Naive thymus-derived CD8-positive, alpha-beta T cell (primary cell): ENCODE measurements at regions not wholly inside any gene's neighbourhood (a gene's known extent, or its start where the extent isn't known, plus 50 kb on each side); places are given as distances from the start of the nearest gene placed in this dataset.

Experiments used
- ATAC-seq, 2 donors: fragments of 150-1000 bp; cut with Tn5 transposase in 1 of 2; sonication (Bioruptor Pico), chemical (Tn5 transposase) in 1 of 2; 1 replicate in 1 of 2; 2 replicates in 1 of 2; pipeline ENCODE4 v1.10.0; 2021; ENCODE audit warnings: mild to moderate bottlenecking in 2 of 2, moderate library complexity in 2 of 2
- POLR2A ChIA-PET: fragments of 350-600 bp; sonication (Branson Sonifier 250); formaldehyde crosslinking; loops from one replicate; lab custom pipeline; 2021; ENCODE audit warnings: antibody characterized with exemption; lab: Charles Lee
- DNase-seq, 10 donors: peaks; one replicate each; pipeline versions ENCODE4 v3.0.0 to v3.0.0-alpha.2; 2020 to 2022
- H3K27ac Mint-ChIP-seq, 10 donors: one replicate each; pipeline ENCODE4 v1.8.0; 2020 to 2022; ENCODE audit warnings: mild to moderate bottlenecking in 10 of 10, mixed read lengths in 10 of 10, moderate library complexity in 4 of 10, inconsistent platforms in 1 of 10
- H3K27me3 Mint-ChIP-seq, 5 donors: one replicate each; pipeline ENCODE4 v1.8.0; 2021 to 2022; ENCODE audit warnings: mixed read lengths in 5 of 5
- H3K36me3 Mint-ChIP-seq, 3 donors: one replicate each; pipeline ENCODE4 v1.8.0; 2020 to 2022; ENCODE audit warnings: mixed read lengths in 3 of 3, mild to moderate bottlenecking in 2 of 3, inconsistent platforms in 1 of 3
- H3K4me1 Mint-ChIP-seq, 4 donors: one replicate each; pipeline ENCODE4 v1.8.0; 2021 to 2022; ENCODE audit warnings: mixed read lengths in 4 of 4
- H3K4me3 Mint-ChIP-seq, 10 donors: one replicate each; pipeline ENCODE4 v1.8.0; 2020 to 2022; ENCODE audit warnings: mild to moderate bottlenecking in 10 of 10, mixed read lengths in 10 of 10, moderate library complexity in 6 of 10, inconsistent platforms in 1 of 10
- H3K9me3 Mint-ChIP-seq, 9 donors: one replicate each; pipeline ENCODE4 v1.8.0; 2020 to 2022; ENCODE audit warnings: mixed read lengths in 9 of 9, mild to moderate bottlenecking in 3 of 9, inconsistent platforms in 1 of 9, moderate library complexity in 1 of 9

DNA sequence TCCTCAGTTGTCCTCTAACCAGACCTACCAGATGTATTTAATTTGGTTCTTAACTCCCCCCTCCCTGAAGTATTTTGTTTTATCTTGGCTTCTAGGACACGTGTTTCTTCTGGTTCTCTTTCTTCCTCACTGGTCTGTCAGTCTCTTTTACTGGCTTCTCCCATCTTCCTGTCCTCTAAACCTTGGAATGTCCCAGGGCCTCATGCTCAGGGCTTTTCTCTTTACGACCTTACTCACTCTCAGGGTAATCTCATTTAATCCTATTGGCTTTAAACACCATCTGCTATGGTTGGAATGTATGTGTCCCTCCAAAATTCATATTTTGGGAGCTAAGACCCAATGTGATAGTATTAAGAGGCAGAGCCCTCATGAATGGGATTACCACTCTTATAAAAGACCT lies 418.2 kb upstream of the PODXL start:
- DNase-seq (no peak), ATAC-seq (no peak)
- H3K27me3 Mint-ChIP-seq, result peaks cover 0 to 7% (median 2%) of the 10 kb centered on the region in 5 donors
- no peak overlapping the region for H3K27ac Mint-ChIP-seq
- POLR2A ChIA-PET, result no interaction called here
- no peak overlapping the region for H3K4me3 Mint-ChIP-seq
- H3K4me1 Mint-ChIP-seq, result no peaks in the 10 kb centered on the region
- H3K36me3 Mint-ChIP-seq, result no peaks in the 10 kb centered on the region
- H3K9me3 Mint-ChIP-seq, result peaks cover 0 to 5% (median 2%) of the 10 kb centered on the region in 9 donors

DNA sequence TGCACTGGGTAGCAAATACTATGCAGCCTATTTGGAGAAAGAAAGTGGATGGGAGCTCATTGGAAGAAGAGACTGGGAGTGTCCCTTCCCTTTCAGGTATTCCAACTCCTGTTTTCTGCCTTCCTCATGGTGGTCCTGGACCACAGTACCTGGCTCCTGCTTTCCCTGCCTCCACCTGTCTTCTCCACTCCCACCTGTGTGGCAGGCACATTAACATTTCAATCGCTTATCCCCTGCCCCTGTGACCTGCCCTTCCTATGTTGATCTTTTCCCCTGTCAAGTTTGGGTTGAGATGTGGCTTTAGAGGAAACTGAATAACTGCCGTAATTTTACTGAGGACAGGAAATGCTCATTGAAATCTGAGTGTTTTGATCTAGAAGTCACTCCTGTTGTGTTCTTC lies 415.8 kb upstream of the PODXL start:
- H3K9me3 Mint-ChIP-seq, result peaks cover 0 to 2% (median 0%) of the 10 kb centered on the region in 9 donors

DNA sequence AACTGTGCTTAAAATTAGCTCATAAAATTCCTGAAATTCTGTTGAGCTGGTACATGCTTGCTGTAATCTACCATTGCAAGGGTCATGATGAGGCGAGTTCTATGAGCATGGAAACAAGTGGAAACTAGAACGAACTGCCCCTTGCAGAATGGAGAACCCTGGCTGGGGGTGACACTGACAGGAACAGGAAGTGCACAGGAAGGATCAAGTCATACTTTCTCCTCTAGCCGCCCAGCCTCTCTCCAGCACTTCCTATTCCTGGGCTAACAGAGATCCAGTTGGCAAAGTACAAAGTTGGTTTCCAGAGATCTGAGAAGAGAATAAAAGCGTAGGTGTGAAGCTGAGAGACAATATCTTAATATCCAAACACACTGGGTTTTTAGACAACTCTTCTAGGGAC lies 414.2 kb upstream of the PODXL start:
- H3K4me1 Mint-ChIP-seq, result no peaks in the 10 kb centered on the region
- H3K9me3 Mint-ChIP-seq, result no peaks in the 10 kb centered on the region
- no peak overlapping the region for H3K27ac Mint-ChIP-seq
- POLR2A ChIA-PET, result no interaction called here
- DNase-seq (no peak), ATAC-seq (no peak)
- no peaks in the 10 kb centered on the region for H3K36me3 Mint-ChIP-seq
- no peak overlapping the region for H3K4me3 Mint-ChIP-seq
- peaks cover 0 to 7% (median 4%) of the 10 kb centered on the region in 5 donors for H3K27me3 Mint-ChIP-seq

More for the DNA sequence above, 415.8 kb upstream of the PODXL start:
- peaks cover 0 to 7% (median 2%) of the 10 kb centered on the region in 5 donors for H3K27me3 Mint-ChIP-seq
- no peak for DNase-seq
- no peak for ATAC-seq
- no peak overlapping the region for H3K4me3 Mint-ChIP-seq
- POLR2A ChIA-PET, result no interaction called here
- H3K36me3 Mint-ChIP-seq, result no peaks in the 10 kb centered on the region
- H3K4me1 Mint-ChIP-seq, result no peaks in the 10 kb centered on the region
- H3K27ac Mint-ChIP-seq, result no peak overlapping the region

DNA sequence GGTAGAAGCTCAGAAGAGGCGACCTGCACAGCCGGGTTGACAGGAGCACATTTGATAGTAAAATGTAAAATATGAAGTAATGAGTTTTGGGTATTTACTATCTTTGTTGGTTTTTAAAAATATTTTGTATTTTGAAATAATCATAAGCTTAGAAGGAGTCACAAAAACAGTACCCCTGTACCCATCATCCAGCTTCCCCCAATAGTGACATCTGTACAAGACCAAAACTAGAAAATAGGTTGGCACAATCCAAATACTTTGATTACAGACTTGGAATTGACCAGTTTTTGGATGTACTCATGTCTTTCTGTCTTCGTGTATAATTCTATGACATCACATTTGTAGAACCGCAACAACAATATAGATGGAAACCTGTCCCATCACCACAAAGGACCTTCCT lies 413.1 kb upstream of the PODXL start:
- POLR2A ChIA-PET, result no interaction called here
- Mint-ChIP-seq H3K4me1 (no peaks in the 10 kb centered on the region), H3K4me3 (no peak overlapping the region), H3K36me3 (no peaks in the 10 kb centered on the region), H3K27me3 (peaks cover 0 to 7% (median 4%) of the 10 kb centered on the region in 5 donors), H3K27ac (no peak overlapping the region), H3K9me3 (no peaks in the 10 kb centered on the region)
- ATAC-seq (no peak), DNase-seq (no peak)

DNA sequence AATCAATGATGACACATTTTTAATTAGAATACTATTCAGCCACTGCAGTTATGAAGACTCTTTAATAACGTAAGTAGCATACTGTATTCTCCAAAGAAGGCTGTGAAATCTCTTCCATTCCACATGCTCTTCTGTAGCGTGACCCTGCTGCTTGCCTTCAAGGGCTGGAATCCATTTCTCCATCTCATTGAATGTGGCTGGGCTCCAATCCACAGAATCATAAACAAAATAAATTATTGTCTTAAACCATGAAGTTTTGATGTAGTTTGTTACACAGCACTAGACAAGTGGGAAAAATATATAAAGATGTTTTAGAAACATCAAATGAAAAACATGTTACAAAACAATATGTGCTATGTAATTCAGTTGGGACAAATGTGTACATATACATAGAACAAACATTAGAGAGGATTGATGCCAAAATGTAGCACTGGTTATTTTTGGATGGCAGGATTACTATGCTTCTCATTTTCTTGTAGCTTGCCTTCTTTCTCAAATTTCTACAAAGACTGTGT lies 410.8 kb upstream of the PODXL start:
- H3K27me3 Mint-ChIP-seq, result peaks cover 3 to 7% (median 6%) of the 10 kb centered on the region in 5 donors
- H3K4me1 Mint-ChIP-seq, result no peaks in the 10 kb centered on the region
- ATAC-seq, result no peak
- H3K36me3 Mint-ChIP-seq, result no peaks in the 10 kb centered on the region
- no peak for DNase-seq
- POLR2A ChIA-PET, result no interaction called here
- no peak overlapping the region for H3K27ac Mint-ChIP-seq
- no peak overlapping the region for H3K4me3 Mint-ChIP-seq
- peaks cover 0 to 2% (median 0%) of the 10 kb centered on the region in 9 donors for H3K9me3 Mint-ChIP-seq

DNA sequence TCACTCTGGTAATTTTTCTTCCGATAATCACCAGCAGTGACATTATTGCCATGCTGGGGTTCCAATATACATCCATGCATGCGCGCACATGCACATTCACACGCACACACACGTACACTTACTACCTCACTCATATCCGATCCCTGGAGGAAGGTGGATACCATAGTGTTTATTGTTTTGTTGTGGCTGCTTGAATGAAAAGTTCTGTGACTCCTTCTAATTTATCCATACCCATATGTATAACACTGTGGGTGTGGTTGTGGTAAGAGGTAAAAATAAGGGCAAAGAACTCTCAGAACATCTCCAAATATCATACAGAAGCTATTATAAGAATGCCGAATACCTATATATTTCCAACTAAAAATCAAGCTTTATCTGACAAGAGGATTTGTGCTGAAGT lies 407.8 kb upstream of the PODXL start:
- Mint-ChIP-seq H3K4me3 (no peak overlapping the region), H3K4me1 (no peaks in the 10 kb centered on the region), H3K27me3 (peaks cover 4 to 30% (median 9%) of the 10 kb centered on the region in 5 donors), H3K27ac (no peak overlapping the region), H3K36me3 (no peaks in the 10 kb centered on the region), H3K9me3 (peaks cover 0 to 2% (median 0%) of the 10 kb centered on the region in 9 donors)
- POLR2A ChIA-PET, result no interaction called here
- DNase-seq (no peak), ATAC-seq (no peak)

DNA sequence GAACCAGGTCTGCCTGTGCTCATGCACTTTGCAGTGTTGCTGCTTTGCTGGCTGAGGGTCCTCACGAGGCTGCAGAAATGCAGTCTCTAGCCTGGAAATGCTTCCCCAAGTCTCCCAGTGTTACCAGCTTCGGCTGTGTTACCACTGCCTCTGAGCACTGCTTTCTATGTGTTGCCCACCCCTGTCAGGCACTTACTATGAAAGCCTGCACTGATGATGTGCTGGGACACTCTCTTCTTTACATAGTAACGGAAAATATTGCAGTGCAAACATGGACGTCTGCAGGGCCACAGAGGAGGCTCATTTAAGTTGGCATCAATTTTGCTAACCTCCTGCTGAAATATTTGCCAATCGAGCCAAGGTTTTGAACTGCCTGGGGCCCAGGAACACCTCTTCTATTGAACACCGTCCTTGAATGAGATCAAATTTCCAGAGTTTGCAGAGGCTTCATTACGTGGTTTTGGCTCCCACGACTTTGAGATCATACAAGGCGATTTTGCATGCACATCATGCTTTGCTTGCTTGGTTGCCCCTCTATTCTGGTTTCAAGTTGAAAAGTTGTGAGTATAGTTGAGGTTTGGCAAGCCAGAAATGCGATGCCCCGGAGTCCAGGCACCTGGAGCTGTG lies 404.7 kb upstream of the PODXL start:
- H3K9me3 Mint-ChIP-seq, result peaks cover 0 to 8% (median 0%) of the 10 kb centered on the region in 9 donors
- POLR2A ChIA-PET, result no interaction called here
- H3K36me3 Mint-ChIP-seq, result no peaks in the 10 kb centered on the region
- H3K4me3 Mint-ChIP-seq, result no peak overlapping the region
- H3K27ac Mint-ChIP-seq, result no peak overlapping the region
- ATAC-seq (no peak), DNase-seq (no peak)
- peaks cover 4 to 49% (median 11%) of the 10 kb centered on the region in 5 donors for H3K27me3 Mint-ChIP-seq
- H3K4me1 Mint-ChIP-seq, result no peaks in the 10 kb centered on the region

DNA sequence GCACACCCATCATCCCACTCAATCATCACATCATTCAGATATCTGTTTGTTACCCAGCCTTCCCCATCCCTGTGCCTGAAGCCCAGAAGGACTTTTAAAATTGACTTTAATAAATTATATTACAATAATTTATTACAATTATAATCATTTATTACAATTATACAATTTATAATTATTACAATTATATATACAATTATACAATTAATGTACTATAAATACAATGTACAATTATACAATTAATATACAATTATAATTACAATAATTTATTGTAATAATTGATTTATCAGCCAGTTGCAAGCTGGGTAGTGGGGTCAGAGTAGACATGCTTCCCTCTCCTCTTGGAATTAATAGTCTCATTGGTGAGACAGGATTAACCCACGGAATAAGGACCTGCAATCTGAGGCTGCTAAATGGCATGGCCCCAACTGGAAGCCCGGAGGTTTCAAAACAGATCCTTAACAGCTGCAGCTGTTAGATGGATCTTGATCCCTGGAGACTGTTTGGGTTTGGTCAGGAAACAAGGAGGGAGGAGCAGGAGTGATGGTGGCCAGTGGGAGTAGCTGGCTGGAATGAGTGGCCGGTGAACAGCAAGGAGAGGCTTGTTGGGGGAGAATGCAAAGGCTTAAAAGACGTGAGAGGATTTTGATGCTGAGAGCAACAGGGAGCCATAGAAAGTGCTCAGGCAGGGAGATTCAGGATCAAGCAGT lies 402.8 kb upstream of the PODXL start:
- peaks cover 6 to 58% (median 14%) of the 10 kb centered on the region in 5 donors for H3K27me3 Mint-ChIP-seq
- H3K4me3 Mint-ChIP-seq, result no peak overlapping the region
- H3K27ac Mint-ChIP-seq, result no peak overlapping the region
- ATAC-seq, result no peak
- H3K36me3 Mint-ChIP-seq, result no peaks in the 10 kb centered on the region
- H3K4me1 Mint-ChIP-seq, result no peaks in the 10 kb centered on the region
- no peak for DNase-seq
- peaks cover 0 to 10% (median 2%) of the 10 kb centered on the region in 9 donors for H3K9me3 Mint-ChIP-seq
- POLR2A ChIA-PET, result no interaction called here

DNA sequence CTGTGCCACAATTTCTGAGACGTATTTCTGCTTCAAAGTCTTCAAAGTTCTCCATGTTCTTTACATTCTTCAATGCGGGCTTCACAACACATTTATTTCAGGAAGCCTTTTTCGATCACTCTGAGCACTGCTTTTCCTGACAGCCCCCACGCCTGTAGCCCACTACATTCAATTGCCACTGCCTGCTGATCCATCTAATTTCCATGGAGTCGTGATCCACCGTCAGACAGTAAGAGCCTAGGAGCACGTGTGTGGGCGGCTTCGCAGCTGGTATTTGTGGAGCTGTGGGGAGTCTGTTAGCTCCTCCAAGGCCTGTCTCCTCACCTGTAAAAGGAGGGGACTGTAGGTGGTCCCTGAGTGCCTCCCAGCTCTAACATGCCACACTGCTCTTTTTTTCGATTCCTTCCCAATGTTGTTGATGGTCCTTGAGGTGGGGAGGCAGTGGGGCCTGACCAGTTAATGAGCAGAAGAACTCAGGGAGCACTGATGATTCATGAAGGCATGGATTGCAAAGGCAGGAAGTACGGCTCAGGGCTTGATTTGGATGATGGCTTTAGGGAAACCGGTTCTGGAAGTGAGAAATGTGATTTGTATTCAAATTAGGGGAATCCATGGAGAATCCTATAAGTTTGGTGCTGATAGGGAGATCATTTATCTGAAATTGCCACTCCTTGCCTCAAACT lies 401.1 kb upstream of the PODXL start:
- no peak for ATAC-seq
- POLR2A ChIA-PET, result no interaction called here
- no peak overlapping the region for H3K4me3 Mint-ChIP-seq
- no peak overlapping the region for H3K27ac Mint-ChIP-seq
- H3K4me1 Mint-ChIP-seq, result no peaks in the 10 kb centered on the region
- H3K9me3 Mint-ChIP-seq, result peaks cover 0 to 10% (median 2%) of the 10 kb centered on the region in 9 donors
- no peak for DNase-seq
- peaks cover 5 to 66% (median 17%) of the 10 kb centered on the region in 5 donors for H3K27me3 Mint-ChIP-seq
- no peaks in the 10 kb centered on the region for H3K36me3 Mint-ChIP-seq

DNA sequence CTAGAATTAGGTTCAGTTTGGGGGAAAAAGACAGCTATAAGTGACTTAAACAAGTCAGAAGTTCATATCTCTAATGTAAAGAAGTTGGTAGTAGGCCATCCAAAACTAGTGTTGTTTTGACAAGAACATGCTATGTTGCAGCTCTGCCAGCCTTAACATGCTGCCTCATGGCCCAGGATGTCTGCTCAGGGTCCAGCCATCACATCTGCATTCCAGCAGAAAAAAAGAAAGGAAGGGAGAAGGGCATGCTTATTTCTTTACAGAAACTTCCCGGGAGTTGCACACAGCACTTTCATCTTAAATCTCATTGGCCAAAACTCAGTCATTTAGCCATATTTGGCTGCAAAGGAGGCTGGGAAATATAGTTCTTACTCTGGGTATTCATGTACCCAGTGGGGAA lies 400.4 kb upstream of the PODXL start:
- Mint-ChIP-seq H3K27me3 (peaks cover 5 to 60% (median 17%) of the 10 kb centered on the region in 5 donors), H3K4me1 (no peaks in the 10 kb centered on the region), H3K9me3 (peaks cover 0 to 10% (median 2%) of the 10 kb centered on the region in 9 donors), H3K36me3 (no peaks in the 10 kb centered on the region), H3K4me3 (no peak overlapping the region), H3K27ac (no peak overlapping the region)
- DNase-seq (no peak), ATAC-seq (no peak)
- POLR2A ChIA-PET, result no interaction called here

DNA sequence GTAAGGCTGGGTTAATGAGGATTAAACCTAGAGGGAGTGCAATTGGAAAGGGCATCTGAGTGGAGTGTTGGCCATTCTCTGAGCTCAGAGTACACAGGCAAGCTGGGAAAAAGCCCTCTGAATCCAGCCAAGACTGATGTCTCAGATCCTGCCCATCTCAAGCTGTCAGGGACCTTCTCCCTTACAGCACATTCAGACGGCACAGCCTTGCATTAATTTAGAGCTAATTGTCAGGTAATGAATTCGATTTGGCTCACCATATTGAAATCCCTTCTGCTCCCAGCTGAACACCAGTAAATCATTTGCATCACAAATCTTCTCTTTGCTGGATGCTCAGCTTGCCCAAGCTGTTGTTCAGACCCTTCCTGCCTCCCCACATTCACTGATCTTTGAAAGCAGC lies 399.3 kb upstream of the PODXL start:
- H3K4me3 Mint-ChIP-seq, result no peak overlapping the region
- no peak overlapping the region for H3K27ac Mint-ChIP-seq
- ATAC-seq, result no peak
- POLR2A ChIA-PET, result no interaction called here
- H3K36me3 Mint-ChIP-seq, result no peaks in the 10 kb centered on the region
- peaks cover 0 to 11% (median 4%) of the 10 kb centered on the region in 9 donors for H3K9me3 Mint-ChIP-seq
- DNase-seq, result no peak
- H3K4me1 Mint-ChIP-seq, result no peaks in the 10 kb centered on the region
- peaks cover 6 to 54% (median 14%) of the 10 kb centered on the region in 5 donors for H3K27me3 Mint-ChIP-seq

DNA sequence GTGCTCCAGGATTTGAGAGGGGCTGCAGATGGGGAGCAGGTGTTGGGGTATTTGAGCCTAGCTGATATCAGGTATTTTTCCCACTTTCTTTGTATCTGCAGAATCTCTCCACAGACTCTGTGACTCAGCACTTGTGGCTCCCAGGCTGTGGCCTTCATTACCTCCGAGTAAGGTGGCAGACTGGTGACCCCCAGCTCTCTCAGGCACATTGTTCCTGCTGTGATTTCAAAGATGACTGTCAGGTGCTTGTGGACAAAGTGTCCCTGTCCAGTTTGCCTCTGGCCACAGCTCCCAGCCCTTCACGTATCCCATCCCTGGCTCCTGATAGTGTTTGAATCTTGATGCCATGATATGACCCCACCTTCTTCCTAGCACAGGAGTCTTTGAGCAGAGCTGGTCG lies 396.8 kb upstream of the PODXL start:
- Mint-ChIP-seq H3K36me3 (no peaks in the 10 kb centered on the region), H3K27me3 (peaks cover 4 to 38% (median 11%) of the 10 kb centered on the region in 5 donors), H3K27ac (no peak overlapping the region), H3K9me3 (peaks cover 0 to 14% (median 4%) of the 10 kb centered on the region in 9 donors), H3K4me1 (no peaks in the 10 kb centered on the region), H3K4me3 (no peak overlapping the region)
- POLR2A ChIA-PET, result no interaction called here
- no peak for DNase-seq
- no peak for ATAC-seq

DNA sequence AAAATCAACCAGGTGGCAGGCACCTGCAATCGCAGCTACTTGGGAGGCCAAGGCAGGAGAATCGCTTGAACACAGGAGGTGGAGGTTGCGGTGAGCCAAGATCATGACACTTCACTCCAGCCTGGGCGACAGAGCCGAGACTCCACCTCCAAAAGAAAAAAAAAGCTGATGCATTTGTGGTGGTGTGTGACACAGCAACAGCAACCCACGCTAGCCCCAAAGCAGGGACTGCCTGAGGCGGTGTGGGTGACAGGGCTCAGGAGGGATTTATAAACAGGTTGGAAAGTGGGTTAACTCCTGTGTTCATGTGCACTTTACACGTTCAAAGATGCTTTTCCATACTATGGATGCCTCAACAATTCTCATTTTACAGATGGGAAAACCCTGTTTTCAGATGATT lies 395.9 kb upstream of the PODXL start:
- no peak for ATAC-seq
- H3K36me3 Mint-ChIP-seq, result no peaks in the 10 kb centered on the region
- H3K4me1 Mint-ChIP-seq, result no peaks in the 10 kb centered on the region
- H3K27me3 Mint-ChIP-seq, result peaks cover 7 to 38% (median 14%) of the 10 kb centered on the region in 5 donors
- H3K27ac Mint-ChIP-seq, result no peak overlapping the region
- POLR2A ChIA-PET, result no interaction called here
- no peak for DNase-seq
- no peak overlapping the region for H3K4me3 Mint-ChIP-seq
- H3K9me3 Mint-ChIP-seq, result peaks cover 0 to 14% (median 4%) of the 10 kb centered on the region in 9 donors
